ENCODE measurements at regions not wholly inside any gene's neighbourhood (a gene's known extent, or its start where the extent isn't known, plus 50 kb on each side); places are given as distances from the start of the nearest gene placed in this dataset.
"Not testable (repeated sequence)": the region's sequence is repeated elsewhere in the genome, so short reads cannot be mapped to it uniquely, and the experiment has no call there.

DNA sequence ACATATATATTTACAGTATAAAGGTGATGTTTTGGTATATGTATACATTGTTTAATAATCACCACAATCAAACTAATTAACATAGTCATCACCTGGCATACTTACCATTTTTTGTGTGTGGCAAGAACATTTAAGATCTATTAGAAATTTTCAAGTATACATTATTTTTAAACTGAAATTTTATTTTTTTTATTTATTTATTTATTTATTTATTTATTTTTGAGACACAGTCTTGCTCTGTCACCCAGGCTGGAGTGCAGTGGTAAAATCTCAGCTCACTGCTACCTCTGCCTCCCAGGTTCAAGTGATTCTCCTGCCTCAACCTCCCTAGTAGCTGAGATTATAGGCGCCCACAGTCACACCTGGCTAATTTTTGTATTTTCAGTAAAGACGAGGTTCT lies 210.5 kb downstream of the ICOS start:
- TF ChIP-seq CTCF (IDR thresholded peaks at IDR 0.05; ENCODE audit: insufficient read depth, low read length, poor library complexity, severe bottlenecking); EZH2phosphoT487 (conservative IDR thresholded peaks at IDR 0.05; ENCODE audit: low read length): not testable (repeated sequence)
